Tibial artery (tissue), 4 donors: ENCODE measurements at regions not wholly inside any gene's neighbourhood (a gene's known extent, or its start where the extent isn't known, plus 50 kb on each side); places are given as distances from the start of the nearest gene placed in this dataset.
"Not testable (repeated sequence)": the region's sequence is repeated elsewhere in the genome, so short reads cannot be mapped to it uniquely, and the experiment has no call there.

ENCODE experiments used
- DNase-seq, 2 donors: peaks; one replicate each; pipeline ENCODE4 v3.0.0-alpha.2; 2019
- H3K27ac ChIP-seq, 2 donors: fragments of 200-600 bp; sonication (generic) in 1 of 2; 1 replicate in 1 of 2; 2 replicates in 1 of 2; pipeline ENCODE4 v1.5.1; 2018 to 2019; ENCODE audit warnings: mild to moderate bottlenecking in 1 of 2
- H3K27me3 ChIP-seq, 2 donors: fragments of 200-600 bp; sonication (generic) in 1 of 2; one replicate each; pipeline versions ENCODE4 v1.5.1 to v1.6.0; 2016 to 2019
- H3K36me3 ChIP-seq, 3 donors: fragments of 200-600 bp; sonication (generic) in 2 of 3; one replicate each; pipeline ENCODE4 v1.5.1; 2016 to 2019; ENCODE audit warnings: mild to moderate bottlenecking in 2 of 3
- H3K4me1 ChIP-seq, 4 donors: fragments of 200-600 bp; sonication (generic) in 2 of 4; 1 replicate in 3 of 4; 2 replicates in 1 of 4; pipeline ENCODE4 v1.5.1; 2016 to 2019
- H3K4me3 ChIP-seq, 2 donors: fragments of 200-600 bp; sonication (generic) in 1 of 2; 1 replicate in 1 of 2; 2 replicates in 1 of 2; pipeline ENCODE4 v1.5.1; 2018 to 2019; ENCODE audit warnings: mild to moderate bottlenecking in 2 of 2
- H3K9me3 ChIP-seq, 3 donors: fragments of 200-600 bp; sonication (generic) in 1 of 3; one replicate each; pipeline ENCODE4 v1.5.1; 2016 to 2019
- CTCF ChIP-seq, 2 experiments: fragments of 200-600 bp in 1 of 2; fragments of 450-650 bp in 1 of 2; IDR thresholded peaks; one replicate each; pipeline ENCODE4 v1.5.1; 2017 to 2019; ENCODE audit warnings: antibody characterized with exemption in 2 of 2, mild to moderate bottlenecking in 1 of 2, moderate library complexity in 1 of 2
- intact Hi-C: fragments of 100-400 bp; cut with DNase I; formaldehyde crosslinking; loops from one replicate; pipeline ENCODE4 v1.15.0; 2023; ENCODE audit warnings: low total_unique reads

GRCh38 chrX:25503826-25504225 lies 488.1 kb upstream of the ARX start:
- Histone ChIP-seq H3K27ac (no peak overlapping the region), H3K4me3 (no peak overlapping the region), H3K27me3 (no peaks in the 10 kb centered on the region), H3K4me1 (no peaks in the 10 kb centered on the region), H3K36me3 (no peaks in the 10 kb centered on the region), H3K9me3 (no peaks in the 10 kb centered on the region)
- intact Hi-C loops: no loop called here
- no peak for DNase-seq
- TF ChIP-seq CTCF (IDR thresholded peaks at IDR 0.05): no peak

GRCh38 chrX:25507801-25508200 lies 492.0 kb upstream of the ARX start:
- Histone ChIP-seq H3K27me3 (no peaks in the 10 kb centered on the region), H3K4me1 (no peaks in the 10 kb centered on the region), H3K27ac (no peak overlapping the region), H3K4me3 (no peak overlapping the region), H3K36me3 (no peaks in the 10 kb centered on the region), H3K9me3 (peaks cover 0 to 5% (median 0%) of the 10 kb centered on the region in 3 donors)
- DNase-seq: no peak
- intact Hi-C loops: no loop called here
- no peak for TF ChIP-seq CTCF (IDR thresholded peaks at IDR 0.05)

- intact Hi-C loops: no loop called here
These were observed 503.5 kb upstream of the ARX start for GRCh38 chrX:25519258-25519657.

GRCh38 chrX:25522443-25523010 lies 506.8 kb upstream of the ARX start:
- H3K27me3 ChIP-seq, H3K4me1 ChIP-seq, H3K9me3 ChIP-seq, H3K36me3 ChIP-seq, DNase-seq, intact Hi-C loops, H3K27ac ChIP-seq, H3K4me3 ChIP-seq: not testable (repeated sequence)

More at GRCh38 chrX:25519258-25519657, 503.5 kb upstream of the ARX start:
- no peak overlapping the region for H3K4me3 ChIP-seq
- no peaks in the 10 kb centered on the region for H3K4me1 ChIP-seq
- no peaks in the 10 kb centered on the region for H3K9me3 ChIP-seq
- no peaks in the 10 kb centered on the region for H3K36me3 ChIP-seq
- H3K27ac ChIP-seq: no peak overlapping the region
- no peak for TF ChIP-seq CTCF (IDR thresholded peaks at IDR 0.05)
- no peak for DNase-seq
- H3K27me3 ChIP-seq: no peaks in the 10 kb centered on the region

- intact Hi-C loops: no loop called here
These were observed 508.1 kb upstream of the ARX start for GRCh38 chrX:25523574-25524540.

More at GRCh38 chrX:25523574-25524540, 508.1 kb upstream of the ARX start:
- H3K4me1 ChIP-seq: no peaks in the 10 kb centered on the region
- no peaks in the 10 kb centered on the region for H3K9me3 ChIP-seq
- no peak for TF ChIP-seq CTCF (IDR thresholded peaks at IDR 0.05)
- no peak for DNase-seq
- H3K4me3 ChIP-seq: no peak overlapping the region
- no peaks in the 10 kb centered on the region for H3K36me3 ChIP-seq
- no peak overlapping the region for H3K27ac ChIP-seq
- H3K27me3 ChIP-seq: no peaks in the 10 kb centered on the region
